HG03097 (cell line): ENCODE measurements at regions not wholly inside any gene's neighbourhood (a gene's known extent, or its start where the extent isn't known, plus 50 kb on each side); places are given as distances from the start of the nearest gene placed in this dataset.
"Not testable (repeated sequence)": the region's sequence is repeated elsewhere in the genome, so short reads cannot be mapped to it uniquely, and the experiment has no call there.

Experiments used
- ATAC-seq: cut with Tn5 transposase; IDR thresholded peaks from one replicate; pipeline ENCODE4 v1.9.1; 2021; ENCODE audit not compliant: unreplicated experiment, low FRiP score

DNA sequence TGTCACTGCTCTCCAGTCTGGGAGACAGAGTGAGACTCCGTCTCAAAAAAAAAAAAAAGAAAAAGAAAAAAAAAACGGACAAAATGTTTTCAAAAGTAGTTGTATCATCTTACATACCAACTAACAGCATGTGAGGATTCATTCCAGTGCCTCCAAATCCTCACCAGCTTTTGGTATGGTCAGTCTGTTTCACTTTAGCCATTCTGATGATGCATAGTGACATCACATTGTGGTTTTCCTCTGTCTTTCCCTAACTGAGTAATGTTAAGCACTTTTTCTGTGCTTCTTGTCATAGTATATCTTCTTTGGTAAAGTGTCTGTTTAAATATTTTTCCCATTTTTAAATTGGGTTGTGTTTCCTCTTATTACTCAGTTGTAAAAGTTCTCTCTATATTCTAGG lies 251.4 kb upstream of the CTBP2 start:
- ATAC-seq: no peak

DNA sequence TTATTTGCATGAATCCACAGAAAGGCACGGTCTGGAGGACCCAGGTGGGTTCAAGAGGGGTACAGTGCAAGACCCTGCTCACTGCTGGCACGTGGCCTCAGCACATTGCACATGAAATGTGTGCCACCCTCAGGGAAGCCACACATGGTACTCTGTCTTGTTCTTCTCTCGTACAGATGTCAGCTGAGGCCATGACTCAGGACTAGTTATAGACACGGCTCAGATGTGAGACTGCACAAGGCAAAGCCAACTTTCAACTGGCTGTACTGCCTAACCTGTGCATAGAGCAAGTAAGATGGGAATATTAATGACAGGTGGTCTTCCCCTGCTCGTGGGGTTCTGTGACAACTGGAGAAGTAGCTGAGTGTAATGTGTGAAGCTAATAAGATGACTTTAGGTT lies 249.4 kb upstream of the CTBP2 start:
- no peak for ATAC-seq

DNA sequence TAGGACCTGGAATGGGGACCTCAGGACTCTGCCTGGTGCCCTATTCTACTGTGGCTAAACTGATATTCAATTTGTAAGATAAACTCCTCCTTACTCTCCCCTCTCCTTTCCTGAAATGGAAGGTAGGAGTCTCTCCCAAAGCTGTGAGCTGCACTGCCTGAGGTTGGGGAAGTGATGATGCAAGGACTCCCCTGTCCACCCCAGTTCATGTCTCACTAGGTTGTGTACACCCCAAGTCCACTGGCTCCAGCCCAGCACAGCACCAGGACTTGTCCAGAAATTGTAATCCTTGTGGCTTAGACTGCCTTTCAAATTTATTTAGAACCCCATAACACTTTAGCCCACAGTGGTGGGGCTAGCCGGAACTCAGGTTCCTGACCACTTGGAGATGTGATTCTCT lies 247.2 kb upstream of the CTBP2 start:
- ATAC-seq: no peak

DNA sequence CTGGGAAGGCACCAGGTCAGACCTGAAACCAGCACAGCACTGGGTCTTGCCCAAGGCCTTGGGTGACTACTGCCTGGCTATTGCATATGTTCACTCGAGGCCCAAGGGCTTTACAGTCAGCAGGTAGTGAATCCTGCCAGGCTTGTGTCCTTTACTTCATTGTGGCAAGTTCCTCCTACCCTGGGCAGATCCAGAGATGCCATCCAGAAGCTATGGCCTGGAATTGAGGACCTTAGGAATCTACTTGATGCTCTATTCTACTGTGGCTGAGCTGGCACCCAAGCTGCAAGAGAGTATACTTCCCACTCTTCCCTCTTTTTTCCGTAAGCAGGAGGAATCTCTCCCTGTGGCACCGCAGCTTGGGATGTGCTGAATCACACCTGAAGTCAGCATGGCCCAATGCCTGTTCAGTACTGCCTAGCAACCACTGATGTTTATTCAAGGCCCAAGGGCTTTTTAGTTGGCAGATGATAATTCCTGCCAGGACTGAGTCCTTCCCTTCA lies 246.7 kb upstream of the CTBP2 start:
- ATAC-seq: no peak

DNA sequence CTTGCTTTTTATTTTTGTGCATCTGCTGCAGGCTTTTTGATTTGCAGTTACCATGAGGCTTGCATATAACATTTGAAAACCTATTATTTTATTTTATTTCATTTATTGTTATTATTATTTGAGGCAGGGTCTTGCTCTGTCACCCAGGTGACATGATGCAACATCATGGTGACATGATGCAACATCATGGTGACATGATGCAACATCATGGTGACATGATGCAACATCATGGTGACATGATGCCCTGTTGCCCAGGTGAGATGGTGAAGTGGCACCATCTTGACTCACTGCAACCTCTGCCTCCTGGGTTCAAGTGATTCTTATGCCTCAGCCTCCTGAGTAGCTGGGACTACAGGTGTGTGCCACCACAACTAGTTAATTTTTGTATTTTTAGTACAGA lies 244.5 kb upstream of the CTBP2 start:
- ATAC-seq: not testable (repeated sequence)

DNA sequence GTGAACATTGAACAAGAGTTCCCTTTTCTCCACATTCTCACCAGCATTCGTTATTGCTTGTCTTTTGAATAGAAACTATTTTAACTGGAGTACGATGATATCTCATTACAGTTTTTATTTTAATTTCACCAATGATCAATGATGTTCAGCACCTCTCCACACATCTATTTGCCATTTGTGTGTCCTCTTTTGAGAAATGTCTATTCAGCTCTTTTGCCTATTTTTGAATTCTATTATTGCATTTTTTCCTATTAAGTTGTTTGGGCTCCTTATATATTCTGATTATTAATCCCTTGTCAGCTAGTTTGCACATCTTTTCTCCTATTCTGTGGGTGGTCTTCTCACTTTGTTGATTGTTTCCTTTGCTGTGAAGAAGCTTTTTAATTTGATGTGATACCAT lies 241.1 kb upstream of the CTBP2 start:
- ATAC-seq: no peak

DNA sequence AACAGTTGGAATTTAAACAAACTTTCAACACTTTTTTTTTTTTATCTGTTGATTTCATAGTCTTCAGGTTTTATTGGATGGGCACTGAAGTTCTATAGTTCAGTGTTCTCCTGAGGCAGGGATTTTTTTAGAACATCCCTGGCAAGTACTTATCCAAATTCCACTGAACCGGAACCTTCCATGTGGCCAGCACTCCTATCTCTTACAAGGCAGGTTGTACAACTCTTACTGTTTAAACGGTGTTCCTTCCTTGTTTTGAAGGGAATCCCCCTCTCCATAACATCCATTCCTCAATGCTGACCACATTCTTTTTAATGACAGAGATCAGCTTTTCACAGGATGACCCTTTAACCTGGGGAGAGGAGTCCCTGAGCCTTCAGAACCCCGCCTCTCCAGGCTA lies 238.9 kb upstream of the CTBP2 start:
- no peak for ATAC-seq

DNA sequence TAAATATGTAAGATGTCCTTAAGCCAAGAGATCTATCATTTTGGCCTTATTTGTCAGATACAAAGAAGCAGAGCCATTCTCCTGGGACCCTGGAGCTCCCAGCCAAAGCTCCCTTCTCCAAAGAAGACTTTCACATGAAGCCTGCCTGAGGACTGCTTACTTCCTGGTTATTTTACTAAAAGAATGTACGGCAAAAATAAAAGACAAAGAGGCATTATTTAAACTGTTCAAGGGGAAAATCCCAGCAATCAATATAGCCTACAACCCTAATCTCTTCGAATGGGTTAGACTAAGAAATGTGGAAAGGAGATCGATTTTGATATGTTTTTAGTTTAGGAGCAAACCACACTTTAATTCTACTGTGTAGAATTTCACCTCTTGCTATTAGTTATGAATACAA lies 237.9 kb upstream of the CTBP2 start:
- no peak for ATAC-seq

DNA sequence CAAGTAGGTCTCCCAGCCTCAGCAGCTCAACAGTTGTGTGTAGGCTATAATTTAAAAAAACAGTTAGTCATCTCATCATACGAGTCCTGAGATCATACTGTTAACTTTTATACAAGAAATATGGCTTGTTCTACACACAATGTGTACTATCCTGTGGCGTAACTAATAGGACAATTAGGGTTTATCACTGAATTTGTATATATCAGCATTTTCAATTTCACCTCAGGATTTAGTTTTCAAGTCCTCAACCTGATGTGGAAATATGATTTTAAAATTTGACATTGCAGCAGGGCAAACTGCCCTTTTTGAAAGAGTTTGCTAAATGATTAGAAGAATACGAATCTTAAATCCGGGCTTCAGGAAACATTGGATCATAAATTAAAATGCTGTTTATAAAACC lies 237.2 kb upstream of the CTBP2 start:
- no peak for ATAC-seq

DNA sequence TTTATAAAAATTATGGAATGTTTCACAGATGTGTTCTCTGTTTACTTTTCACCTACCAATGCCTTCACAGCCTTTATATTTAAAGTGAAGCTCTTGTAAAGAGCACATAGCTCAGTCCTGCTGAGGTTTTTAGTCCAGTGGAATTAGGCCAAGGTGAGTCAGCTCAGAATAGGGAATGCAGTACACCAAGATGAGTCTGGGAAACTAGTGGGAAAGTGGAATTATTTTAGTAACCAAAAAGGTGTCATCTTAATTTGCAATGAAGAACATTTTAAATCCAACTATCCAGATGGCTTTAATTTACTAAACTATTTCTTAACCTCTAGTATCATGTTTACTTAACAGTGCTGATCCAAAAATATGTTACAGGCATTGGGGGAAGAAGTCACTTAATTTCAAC lies 236.3 kb upstream of the CTBP2 start:
- ATAC-seq: no peak

DNA sequence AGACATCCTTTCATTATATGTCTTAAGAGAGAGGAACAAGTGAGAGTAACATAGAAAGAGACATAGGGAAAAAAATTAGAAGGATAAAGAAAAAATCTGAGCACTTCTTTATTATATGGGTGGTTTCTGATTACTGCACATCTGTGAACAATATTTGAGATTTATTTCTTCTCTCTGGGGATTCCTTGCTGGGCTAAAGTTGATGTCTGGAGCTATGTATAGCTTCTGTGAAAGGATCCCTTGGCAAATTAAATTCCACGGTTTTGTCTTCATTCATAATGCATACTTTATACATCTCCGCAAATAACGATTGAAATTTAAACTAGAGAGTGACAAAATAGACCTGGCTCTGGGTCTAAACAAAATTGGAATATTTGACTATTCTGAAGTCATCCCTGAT lies 232.2 kb upstream of the CTBP2 start:
- no peak for ATAC-seq

DNA sequence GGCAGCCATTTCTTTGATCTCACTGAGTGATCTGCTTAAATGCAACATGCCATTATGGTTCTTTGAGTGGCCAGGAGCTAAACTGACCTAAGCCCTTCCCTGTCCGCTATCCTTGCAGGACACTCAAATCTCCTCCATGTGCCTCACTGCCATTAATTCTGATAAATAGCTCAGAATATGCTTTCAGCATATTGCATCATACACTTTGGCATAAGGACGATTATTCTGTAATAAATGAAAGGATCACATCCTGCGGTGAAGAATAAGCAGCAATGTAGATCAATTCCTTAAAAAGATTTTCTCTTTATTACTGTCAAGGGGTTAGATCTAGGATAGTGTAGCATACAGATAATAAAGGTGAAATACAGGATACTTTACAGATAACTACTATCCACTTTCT lies 231.8 kb upstream of the CTBP2 start:
- ATAC-seq: no peak

DNA sequence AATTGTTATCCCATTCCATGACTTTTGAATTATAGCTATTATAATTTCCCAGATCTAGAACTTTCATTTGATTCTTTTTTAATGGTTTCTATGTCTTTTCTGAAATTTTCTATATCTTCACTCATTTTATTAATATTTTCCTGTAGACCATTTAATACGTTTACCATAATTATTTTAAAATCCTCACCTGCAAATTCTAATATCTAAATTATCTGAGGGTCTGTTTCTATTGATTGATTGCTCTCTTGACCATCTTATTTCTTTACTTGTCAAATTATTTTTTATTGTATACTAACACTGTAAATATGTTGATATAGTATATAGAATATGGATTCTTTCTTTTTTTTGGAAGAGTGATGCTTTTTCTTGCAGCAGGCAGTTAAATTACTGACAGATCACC lies 229.3 kb upstream of the CTBP2 start:
- no peak for ATAC-seq

DNA sequence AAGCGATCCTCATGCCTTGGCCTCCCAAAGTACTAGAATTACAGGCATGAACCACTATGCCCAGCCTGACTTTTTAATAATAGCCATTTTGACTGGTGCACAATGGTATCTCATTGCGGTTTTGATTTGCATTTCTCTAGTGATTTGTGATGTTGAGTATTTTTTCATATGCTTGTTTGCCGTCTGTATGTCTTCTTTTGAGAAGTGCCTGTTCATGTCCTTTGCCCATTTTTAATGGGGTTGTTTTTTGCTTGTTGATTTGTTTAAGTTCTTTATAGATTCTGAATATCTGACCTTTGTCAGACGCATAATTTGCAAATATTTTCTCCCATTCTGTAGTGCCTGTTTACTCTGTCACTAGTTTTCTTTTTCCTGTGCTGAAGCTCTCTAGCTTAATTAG lies 219.2 kb upstream of the CTBP2 start:
- no peak for ATAC-seq

DNA sequence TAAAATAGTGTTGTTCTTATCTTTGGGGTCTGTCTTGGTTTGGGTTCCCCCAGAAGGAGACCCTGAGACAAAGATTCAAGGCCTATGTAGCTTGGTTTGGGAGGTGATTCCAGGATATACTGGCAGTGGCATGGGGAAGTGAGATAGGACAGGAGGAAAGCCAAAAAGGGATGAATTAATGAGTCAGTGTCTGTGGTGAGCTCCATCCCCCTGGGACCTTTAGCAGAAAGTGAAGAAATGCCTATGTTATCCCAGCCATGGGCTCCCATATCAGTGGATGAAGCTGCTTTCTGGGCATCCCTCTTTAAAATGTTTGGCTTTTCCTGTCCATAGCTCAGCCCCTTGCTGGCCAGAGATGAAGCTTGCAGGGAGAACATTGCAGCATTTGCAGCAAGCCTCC lies 217.0 kb upstream of the CTBP2 start:
- ATAC-seq: no peak

DNA sequence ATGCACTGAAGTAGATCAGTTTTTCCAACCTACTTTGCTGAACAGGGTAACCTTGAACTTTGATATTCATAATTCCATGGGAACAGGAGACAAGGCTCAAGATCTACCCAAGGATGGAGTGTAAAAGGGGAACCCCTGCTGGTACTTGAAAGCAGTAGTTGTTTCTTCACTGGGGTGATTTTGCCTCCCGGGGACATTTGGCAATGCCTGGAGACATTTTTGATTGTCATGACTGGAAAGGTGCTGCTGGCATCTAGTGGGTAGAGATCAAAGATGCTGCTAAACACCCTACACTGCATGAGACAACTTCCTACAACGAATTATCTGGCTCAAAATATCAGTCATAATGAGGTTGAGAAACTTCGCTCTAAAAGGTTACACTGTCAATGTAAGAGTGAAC lies 214.8 kb upstream of the CTBP2 start:
- ATAC-seq: no peak

DNA sequence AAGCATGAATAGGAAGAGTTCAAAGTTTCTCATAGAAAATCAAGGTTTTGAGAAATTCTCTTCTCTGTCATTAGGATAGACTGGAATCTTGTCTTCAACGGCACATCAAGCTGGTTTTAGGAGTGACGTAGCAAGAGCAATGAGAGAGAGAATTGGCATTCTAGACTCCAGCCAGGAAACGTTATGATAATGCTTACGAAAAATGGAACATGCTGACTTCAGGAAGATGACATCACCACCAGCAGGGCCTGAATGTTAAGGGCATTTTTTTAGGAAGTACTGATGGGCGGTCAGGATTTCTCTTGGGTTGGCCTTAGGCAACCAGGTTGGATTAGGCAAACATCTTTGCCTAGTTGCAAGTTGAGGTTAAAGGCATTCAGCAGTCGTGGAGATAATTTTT lies 213.2 kb upstream of the CTBP2 start:
- no peak for ATAC-seq

DNA sequence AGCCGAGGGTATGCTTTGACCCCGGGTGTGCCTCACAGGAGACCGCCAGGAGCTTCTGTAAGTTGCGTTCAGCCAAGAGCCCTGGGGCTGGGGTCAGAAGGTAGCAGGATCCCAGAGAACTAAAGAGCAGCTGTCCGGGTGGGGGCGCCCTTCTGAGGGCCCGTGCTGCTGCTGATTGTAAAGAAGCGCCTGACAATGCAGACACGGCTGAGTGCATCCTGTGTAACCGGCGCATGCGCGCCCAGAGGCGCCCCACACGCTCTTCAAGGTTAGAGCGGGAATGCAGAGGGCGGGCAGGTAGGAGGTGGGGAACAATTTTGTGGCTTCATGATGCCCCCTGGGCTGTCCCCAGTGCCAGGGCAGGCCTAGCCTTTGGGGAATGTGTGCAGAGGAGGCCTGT lies 210.2 kb upstream of the CTBP2 start:
- ATAC-seq: no peak

DNA sequence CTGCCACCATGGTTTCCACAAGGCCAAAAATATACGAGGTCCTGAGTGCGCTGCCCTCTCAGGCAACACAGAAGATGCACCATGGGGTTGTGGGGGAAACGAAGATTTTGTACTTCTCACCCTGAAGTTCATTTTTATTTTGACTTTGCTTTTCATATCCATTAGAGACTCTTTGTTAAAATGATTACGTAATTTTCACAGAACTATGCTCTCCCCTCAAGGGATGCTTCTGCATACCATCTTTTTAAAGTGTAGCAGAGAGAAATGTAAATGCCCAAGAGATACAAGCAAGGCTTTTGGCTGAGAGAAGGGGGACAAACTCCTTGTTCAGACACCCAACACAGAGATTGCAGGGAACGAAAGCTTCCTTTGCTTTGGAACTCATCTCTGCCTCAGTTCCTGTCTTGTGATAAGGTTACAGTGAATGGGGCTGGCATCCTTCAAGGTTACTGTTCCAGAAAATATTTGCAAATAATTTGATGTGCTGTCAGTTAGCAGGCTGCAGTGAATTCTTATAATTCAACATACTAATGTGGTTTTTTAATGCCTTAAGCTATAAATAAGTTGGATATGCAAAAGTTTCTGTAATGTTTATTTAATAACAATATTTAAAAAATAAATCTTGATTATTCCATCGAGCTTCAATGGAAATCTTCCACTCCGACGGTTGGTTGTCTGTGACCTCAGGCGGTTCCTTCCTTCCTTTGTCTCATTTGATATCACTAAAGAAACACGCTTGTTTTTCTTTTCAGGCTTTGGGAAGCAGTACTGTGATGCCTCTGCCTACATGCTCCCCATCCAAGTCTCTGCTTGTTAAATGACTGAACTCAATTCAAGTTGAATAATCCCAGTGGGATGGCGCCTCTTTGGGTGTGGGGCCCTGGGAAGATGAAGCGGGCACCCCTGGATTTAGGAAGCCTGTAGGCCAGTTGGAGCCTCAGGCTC lies 209.3 kb upstream of the CTBP2 start:
- ATAC-seq: no peak

DNA sequence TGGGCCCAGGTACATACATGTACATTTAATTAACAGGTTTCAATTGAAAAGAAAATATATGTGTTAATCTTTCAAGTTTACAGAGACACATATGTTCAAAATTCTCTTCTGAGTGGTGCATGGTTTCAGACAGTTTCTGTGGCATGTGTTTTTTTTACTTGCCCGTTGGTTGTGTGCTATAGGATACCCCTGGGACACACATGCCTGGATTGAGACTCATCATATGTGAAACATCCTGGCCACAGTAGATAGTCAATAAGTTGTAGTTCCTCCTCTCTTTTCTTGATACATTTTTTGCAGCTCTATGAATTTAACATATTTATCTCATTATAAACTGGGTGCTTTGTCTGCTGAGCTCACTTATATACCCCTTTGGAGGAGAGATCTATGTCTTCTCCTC lies 207.8 kb upstream of the CTBP2 start:
- ATAC-seq: no peak

DNA sequence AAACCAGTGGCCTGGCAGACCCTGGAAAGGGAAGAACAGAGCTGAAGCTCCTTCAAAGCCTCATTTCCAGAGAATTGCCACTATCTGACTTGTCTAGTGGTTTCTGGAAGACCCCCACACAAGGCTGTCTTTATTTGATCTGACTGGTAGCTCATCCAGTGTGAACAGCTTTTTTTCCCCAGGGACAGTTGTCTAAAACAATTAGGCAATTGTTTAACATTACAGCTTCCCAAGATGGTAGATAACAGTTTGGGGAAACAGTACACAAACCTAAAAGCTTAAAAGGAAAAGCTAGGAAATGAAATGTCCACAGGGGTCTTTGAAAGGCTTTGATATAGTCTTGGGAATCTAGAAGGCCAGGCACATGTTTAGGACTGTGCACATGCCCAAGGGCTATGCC lies 203.4 kb upstream of the CTBP2 start:
- ATAC-seq: no peak

DNA sequence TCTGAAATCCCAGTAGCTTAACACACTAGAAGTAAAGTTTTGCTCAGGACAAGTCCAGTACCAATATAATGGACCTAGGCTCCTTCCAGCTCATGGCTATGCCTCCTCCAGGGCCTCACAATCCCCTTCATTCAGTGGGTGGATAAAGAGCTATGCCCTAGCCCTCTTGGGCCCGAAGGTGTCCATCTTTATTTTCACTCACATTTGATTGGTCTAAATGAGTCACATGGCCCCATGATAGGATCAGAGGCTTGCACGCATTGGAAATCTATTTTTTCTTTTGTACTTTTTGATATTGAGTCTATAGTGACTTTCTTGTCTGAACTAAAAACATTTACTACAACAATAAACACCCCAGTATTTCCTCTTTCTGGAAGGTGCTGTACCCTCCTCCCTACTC lies 202.6 kb upstream of the CTBP2 start:
- no peak for ATAC-seq

DNA sequence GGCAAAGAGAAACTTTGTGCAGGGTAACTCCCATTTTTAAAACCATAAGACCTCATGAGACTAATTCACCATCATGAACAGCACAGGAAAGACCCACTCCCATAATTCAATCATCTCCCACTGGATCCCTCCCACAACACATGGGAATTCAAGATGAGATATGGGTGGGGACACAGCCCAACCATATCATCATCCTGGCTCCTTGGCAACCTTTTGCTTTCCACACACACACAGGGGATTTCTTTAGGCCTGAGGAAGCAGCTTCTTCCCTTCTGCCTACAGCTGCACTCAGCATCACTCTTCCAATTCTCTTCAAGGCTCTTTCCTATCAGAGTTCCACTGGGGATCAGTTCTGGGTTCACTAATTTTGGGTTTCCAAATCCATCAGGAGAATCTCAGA lies 199.0 kb upstream of the CTBP2 start:
- no peak for ATAC-seq
